ENCODE measurements at regions not wholly inside any gene's neighbourhood (a gene's known extent, or its start where the extent isn't known, plus 50 kb on each side); places are given as distances from the start of the nearest gene placed in this dataset.

GRCh38 chr10:117899181-117899683, 147.5 kb downstream of the RAB11FIP2 start:
- TF ChIP-seq POLR2A (IDR thresholded peaks at IDR 0.05): no peak
- TF ChIP-seq CTCF (IDR thresholded peaks at IDR 0.05 in 4 of 5, conservative IDR thresholded peaks at IDR 0.05 in 1 of 5): no peak

All from gastrocnemius medialis (tissue), 4 donors.